HCT116 (cell line): ENCODE measurements at regions not wholly inside any gene's neighbourhood (a gene's known extent, or its start where the extent isn't known, plus 50 kb on each side); places are given as distances from the start of the nearest gene placed in this dataset.

Experiments used
- ATAC-seq: fragments of 200-7000 bp; cut with Tn5 transposase; 2 replicates; pipeline ENCODE4 v1.9.1; 2020; ENCODE audit warnings: mild to moderate bottlenecking, moderate library complexity
- BruUV-seq: library from RNA; stranded (reverse); fragments of 400-500 nt; replicated peaks from 2 replicates; lab custom pipeline; 2021; lab: Mats Ljungman, UMichigan
- CTCF ChIA-PET: fragments of 300-600 bp; sonication (Branson Sonifier 250); formaldehyde crosslinking; loops from one replicate; lab custom pipeline; 2021; ENCODE audit warnings: antibody characterized with exemption; lab: Charles Lee
- POLR2A ChIA-PET: fragments of 300-600, 350-600 bp; sonication (Branson Sonifier 250); formaldehyde crosslinking; loops from one replicate; lab custom pipeline; 2021; ENCODE audit warnings: antibody characterized with exemption; lab: Charles Lee
- RAD21 ChIA-PET, 2 experiments: fragments of 300-600 bp; sonication (Branson Sonifier 250); formaldehyde crosslinking; loops; one replicate each; lab custom pipeline; 2023; ENCODE audit warnings: low total read pairs in 2 of 2; ENCODE audit not compliant: uncharacterized antibody in 2 of 2, unreplicated experiment in 2 of 2, low non-redundant PET in 1 of 2; lab: Charles Lee
- DNase-seq: peaks from one replicate; pipeline ENCODE4 v3.0.0-alpha.2; 2010; ENCODE audit warnings: low read depth, low spot score
- H2AFZ ChIP-seq: fragments of 200-600 bp; shearing (Covaris generic), sonication (generic); 2 replicates; pipeline ENCODE4 v1.6.1; 2017; ENCODE audit warnings: low read depth, mixed run types, mixed read lengths, antibody characterized with exemption, low read length; ENCODE audit not compliant: poor library complexity, severe bottlenecking
- H3K27ac ChIP-seq: 2 replicates; pipeline ENCODE4 v1.5.1; 2012; ENCODE audit warnings: low read depth, low read length
- H3K27me3 ChIP-seq: fragments of 200-600 bp; sonication (generic); 2 replicates; pipeline ENCODE4 v1.6.1; 2016; ENCODE audit warnings: mixed run types, low read length, mixed read lengths; ENCODE audit not compliant: insufficient read depth
- H3K36me3 ChIP-seq, 2 experiments: fragments of 200-500 bp in 1 of 2; fragments of 200-600 bp in 1 of 2; sonication (Bioruptor generic) in 1 of 2; sonication (generic) in 1 of 2; 2 replicates each; pipeline versions ENCODE4 v1.5.1 to v1.6.1; 2014 to 2016; ENCODE audit warnings: low read length in 2 of 2, inconsistent platforms in 1 of 2, mixed read lengths in 1 of 2, mixed run types in 1 of 2; ENCODE audit not compliant: insufficient read depth in 2 of 2, control insufficient read depth in 1 of 2
- H3K4me1 ChIP-seq, 2 experiments: fragments of 200-600 bp in 1 of 2; sonication (generic) in 1 of 2; 2 replicates each; pipeline versions ENCODE4 v1.5.1 to v1.6.1; 2012 to 2017; ENCODE audit warnings: low read length in 2 of 2, inconsistent platforms in 1 of 2, mild to moderate bottlenecking in 1 of 2, mixed read lengths in 1 of 2, mixed run types in 1 of 2, moderate library complexity in 1 of 2; ENCODE audit not compliant: insufficient read depth in 2 of 2, control insufficient read depth in 1 of 2
- H3K4me2 ChIP-seq: fragments of 200-600 bp; sonication (generic); 2 replicates; pipeline ENCODE4 v1.6.1; 2017; ENCODE audit warnings: mixed run types, low read length, mixed read lengths
- H3K4me3 ChIP-seq, 2 experiments: fragments of 200-600 bp in 1 of 2; sonication (generic) in 1 of 2; replicated peaks in 1 of 2; 2 replicates each; pipeline ENCODE4 v1.5.1; 2011 to 2016; ENCODE audit warnings: low read length in 2 of 2, control low read depth in 1 of 2, low read depth in 1 of 2, mild to moderate bottlenecking in 1 of 2, mixed read lengths in 1 of 2, mixed run types in 1 of 2
- H3K79me2 ChIP-seq: fragments of 200-600 bp; sonication (generic); 2 replicates; pipeline ENCODE4 v1.6.1; 2017; ENCODE audit warnings: mild to moderate bottlenecking, mixed run types, low read length, moderate library complexity, mixed read lengths; ENCODE audit not compliant: insufficient read depth
- H3K9ac ChIP-seq: fragments of 200-600 bp; sonication (generic); 2 replicates; pipeline ENCODE4 v1.6.1; 2016; ENCODE audit warnings: low read length, mixed read lengths
- H3K9me2 ChIP-seq: fragments of 200-600 bp; sonication (generic), shearing (Covaris generic); 2 replicates; pipeline ENCODE4 v1.6.1; 2017; ENCODE audit warnings: mixed run types, mild to moderate bottlenecking, moderate library complexity; ENCODE audit not compliant: insufficient read depth
- H3K9me3 ChIP-seq, 2 experiments: fragments of 200-500 bp in 1 of 2; fragments of 200-600 bp in 1 of 2; sonication (Bioruptor generic) in 1 of 2; sonication (generic) in 1 of 2; 2 replicates each; pipeline ENCODE4 v1.6.1; 2014 to 2017; ENCODE audit warnings: low read length in 2 of 2, mixed read lengths in 2 of 2, inconsistent platforms in 1 of 2, low read depth in 1 of 2, mild to moderate bottlenecking in 1 of 2, mixed run types in 1 of 2, moderate library complexity in 1 of 2; ENCODE audit not compliant: control insufficient read depth in 1 of 2, insufficient read depth in 1 of 2
- H4K20me1 ChIP-seq: fragments of 200-600 bp; sonication (generic), shearing (Covaris generic); 2 replicates; pipeline ENCODE4 v1.6.1; 2017; ENCODE audit warnings: mixed run types, mild to moderate bottlenecking, moderate library complexity; ENCODE audit not compliant: insufficient read depth
- CTCF ChIP-seq, 3 experiments: fragments of 200-600 bp in 1 of 3; sonication (generic) in 1 of 3; IDR thresholded peaks in 2 of 3; conservative IDR thresholded peaks in 1 of 3; 2 replicates each; pipeline ENCODE4 v1.5.1; 2012 to 2017; ENCODE audit warnings: low read depth in 2 of 3, low read length in 2 of 3, antibody characterized with exemption in 1 of 3, borderline replicate concordance in 1 of 3, control low read depth in 1 of 3, mild to moderate bottlenecking in 1 of 3, mixed read lengths in 1 of 3, mixed run types in 1 of 3, moderate library complexity in 1 of 3; ENCODE audit not compliant: insufficient read depth in 1 of 3
- JUND ChIP-seq: IDR thresholded peaks from 2 replicates; pipeline ENCODE4 v1.6.1; 2012
- POLR2AphosphoS5 ChIP-seq: IDR thresholded peaks from 2 replicates; pipeline ENCODE4 v1.6.1; 2011; ENCODE audit warnings: mild to moderate bottlenecking, low read depth, low read length, moderate library complexity
- SIN3A ChIP-seq: IDR thresholded peaks from 2 replicates; pipeline ENCODE4 v1.6.1; 2012; ENCODE audit warnings: low read depth
- SP1 ChIP-seq: IDR thresholded peaks from 2 replicates; pipeline ENCODE4 v1.6.1; 2012; ENCODE audit warnings: low read depth
- TCF7L2 ChIP-seq: IDR thresholded peaks from 2 replicates; pipeline ENCODE4 v1.7.0; 2011; ENCODE audit warnings: borderline replicate concordance, inconsistent platforms; ENCODE audit not compliant: insufficient read depth, insufficient read length; ENCODE audit errors: extremely low read depth
- YY1 ChIP-seq: IDR thresholded peaks from 2 replicates; pipeline ENCODE4 v1.6.1; 2011; ENCODE audit warnings: low read length, low read depth, moderate library complexity, mild to moderate bottlenecking; ENCODE audit not compliant: insufficient replicate concordance; ENCODE audit errors: extremely low read depth
- ZFX ChIP-seq: fragments of 450-650 bp; IDR thresholded peaks from 2 replicates; pipeline ENCODE4 v1.6.1; 2017
- intact Hi-C: fragments of 100-400 bp; cut with micrococcal nuclease; formaldehyde crosslinking; loops from 2 replicates; pipeline ENCODE4 v1.10.0; 2022

GRCh38 chr20:39897781-39898466 lies 791.1 kb downstream of the MAFB start:
- Histone ChIP-seq H3K9ac (no peak overlapping the region), H4K20me1 (no peaks in the 10 kb centered on the region), H3K79me2 (no peaks in the 10 kb centered on the region), H3K27ac (no peak overlapping the region), H3K27me3 (no peaks in the 10 kb centered on the region), H3K4me2 (no peak overlapping the region), H2AFZ (no peak overlapping the region), H3K4me1 (no peaks in the 10 kb centered on the region), H3K36me3 (no peaks in the 10 kb centered on the region), H3K9me2 (no peaks in the 10 kb centered on the region), H3K9me3 (peaks cover 0 to 15% of the 10 kb centered on the region in 2 experiments; a peak in 2 of 4 replicates), H3K4me3 (no peak overlapping the region)
- ChIA-PET POLR2A (no interaction called here), RAD21 (no interaction called here), CTCF (no interaction called here)
- TF ChIP-seq POLR2AphosphoS5 (no peak), CTCF (IDR thresholded peaks at IDR 0.05 in 2 of 3, conservative IDR thresholded peaks at IDR 0.05 in 1 of 3; ENCODE audit: borderline replicate concordance in 1 of 3, insufficient read depth in 1 of 3, low read depth in 2 of 3, low read length in 2 of 3) (no peak), JUND (no peak), TCF7L2 (no peak), YY1 (no peak), SP1 (no peak), ZFX (no peak), SIN3A (no peak)
- intact Hi-C loops = no loop called here
- DNase-seq = no peak
- no TSS peak for BruUV-seq
- ATAC-seq = no peak

- no peak overlapping the region for H3K9ac ChIP-seq
- no peak overlapping the region for H2AFZ ChIP-seq
- H4K20me1 ChIP-seq = no peaks in the 10 kb centered on the region
- H3K4me2 ChIP-seq = no peak overlapping the region
- H3K27me3 ChIP-seq = no peaks in the 10 kb centered on the region
- no peak for DNase-seq
- H3K27ac ChIP-seq = no peak overlapping the region
- no peaks in the 10 kb centered on the region for H3K9me2 ChIP-seq
- CTCF ChIA-PET = no interaction called here
- RAD21 ChIA-PET = no interaction called here
- no peaks in the 10 kb centered on the region for H3K4me1 ChIP-seq
- no peak overlapping the region for H3K4me3 ChIP-seq
- POLR2A ChIA-PET = no interaction called here
- H3K9me3 ChIP-seq = peaks cover 0 to 15% of the 10 kb centered on the region in 2 experiments; a peak in 2 of 4 replicates
- ATAC-seq = no peak
- TF ChIP-seq ZFX = no peak
- no peaks in the 10 kb centered on the region for H3K79me2 ChIP-seq
- no TSS peak for BruUV-seq
- H3K36me3 ChIP-seq = no peaks in the 10 kb centered on the region
- intact Hi-C loops = no loop called here
Observed at GRCh38 chr20:39897058-39897457, 792.0 kb downstream of the MAFB start.
